ENCODE measurements at regions not wholly inside any gene's neighbourhood (a gene's known extent, or its start where the extent isn't known, plus 50 kb on each side); places are given as distances from the start of the nearest gene placed in this dataset.

DNA sequence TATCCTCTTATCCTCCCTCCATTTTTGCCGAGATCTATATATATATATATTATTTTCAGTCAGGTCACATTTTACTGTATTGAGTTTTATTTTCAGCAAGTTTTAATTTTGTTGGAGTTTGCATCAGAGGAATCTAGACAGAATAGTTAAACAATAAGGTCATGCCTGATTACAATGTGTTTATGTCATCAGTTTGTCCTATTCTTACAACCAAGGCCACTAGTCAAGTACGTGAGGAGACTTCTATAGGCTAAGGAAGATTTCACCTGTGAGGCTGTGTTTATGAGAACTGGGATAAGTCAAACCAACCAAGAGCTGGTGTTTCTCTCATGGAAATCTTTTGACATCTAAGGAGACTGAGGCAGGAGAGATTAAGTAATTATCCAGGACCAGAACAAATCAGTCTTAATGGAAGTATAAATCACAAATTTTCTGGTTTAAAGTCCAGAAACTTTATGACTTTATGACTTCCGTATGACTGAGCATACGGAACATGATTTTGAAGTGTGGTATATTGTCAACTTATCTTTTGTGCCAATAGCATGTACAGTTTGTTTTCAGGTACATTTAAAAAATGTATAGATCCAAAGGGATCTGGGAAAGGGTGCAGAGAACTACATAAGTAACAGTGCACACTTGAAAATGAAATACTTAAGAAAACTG is 100.0 kb upstream of the DTNA start:
- DNase-seq, result no peak
- Histone ChIP-seq H3K27me3 (no peaks in the 10 kb centered on the region), H3K27ac (no peak overlapping the region), H3K4me3 (no peak overlapping the region), H3K36me3 (no peaks in the 10 kb centered on the region), H3K9me3 (no peaks in the 10 kb centered on the region), H3K4me1 (ENCODE audit: insufficient read depth) (no peaks in the 10 kb centered on the region)
- TF ChIP-seq EP300 (IDR thresholded peaks at IDR 0.05) (no peak), POLR2A (IDR thresholded peaks at IDR 0.05) (no peak)
- TF ChIP-seq, protein P1, sequence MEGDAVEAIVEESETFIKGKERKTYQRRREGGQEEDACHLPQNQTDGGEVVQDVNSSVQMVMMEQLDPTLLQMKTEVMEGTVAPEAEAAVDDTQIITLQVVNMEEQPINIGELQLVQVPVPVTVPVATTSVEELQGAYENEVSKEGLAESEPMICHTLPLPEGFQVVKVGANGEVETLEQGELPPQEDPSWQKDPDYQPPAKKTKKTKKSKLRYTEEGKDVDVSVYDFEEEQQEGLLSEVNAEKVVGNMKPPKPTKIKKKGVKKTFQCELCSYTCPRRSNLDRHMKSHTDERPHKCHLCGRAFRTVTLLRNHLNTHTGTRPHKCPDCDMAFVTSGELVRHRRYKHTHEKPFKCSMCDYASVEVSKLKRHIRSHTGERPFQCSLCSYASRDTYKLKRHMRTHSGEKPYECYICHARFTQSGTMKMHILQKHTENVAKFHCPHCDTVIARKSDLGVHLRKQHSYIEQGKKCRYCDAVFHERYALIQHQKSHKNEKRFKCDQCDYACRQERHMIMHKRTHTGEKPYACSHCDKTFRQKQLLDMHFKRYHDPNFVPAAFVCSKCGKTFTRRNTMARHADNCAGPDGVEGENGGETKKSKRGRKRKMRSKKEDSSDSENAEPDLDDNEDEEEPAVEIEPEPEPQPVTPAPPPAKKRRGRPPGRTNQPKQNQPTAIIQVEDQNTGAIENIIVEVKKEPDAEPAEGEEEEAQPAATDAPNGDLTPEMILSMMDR (IDR thresholded peaks at IDR 0.05), result no peak
- 88 to 90% (median 89%) methylated on average over 4 of the region's 4 CpGs for WGBS, 3 donors
- intact Hi-C loops (cut with DNase I), result no loop called here

DNA sequence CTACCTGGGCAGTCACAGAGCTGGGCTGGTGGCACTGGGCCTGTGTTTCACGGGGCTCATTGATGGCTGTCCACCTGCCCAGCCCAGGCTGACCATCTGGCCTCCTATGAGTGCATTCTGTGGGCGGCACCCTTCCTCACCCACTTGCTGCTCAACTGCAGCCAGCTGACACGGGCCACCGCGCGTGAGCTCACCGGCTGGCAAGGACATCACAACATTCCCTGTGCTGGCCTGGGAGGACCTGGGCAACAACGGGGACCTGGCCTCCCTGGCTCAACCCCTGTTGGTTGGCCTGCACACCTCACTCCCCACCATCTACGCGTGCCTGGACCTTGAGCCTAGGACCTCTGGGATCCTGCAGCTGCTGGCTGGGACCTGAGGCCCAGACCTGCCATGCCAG is 98.2 kb upstream of the DTNA start:
- no peaks in the 10 kb centered on the region for H3K9me3 ChIP-seq
- H3K4me1 ChIP-seq (ENCODE audit: insufficient read depth), result no peaks in the 10 kb centered on the region
- no peak for DNase-seq
- no peak overlapping the region for H3K4me3 ChIP-seq
- H3K36me3 ChIP-seq, result no peaks in the 10 kb centered on the region
- 94 to 96% (median 95%) methylated on average over 10 of the region's 10 CpGs for WGBS, 3 donors
- H3K27ac ChIP-seq, result no peak overlapping the region
- no peak for TF ChIP-seq POLR2A (IDR thresholded peaks at IDR 0.05)
- intact Hi-C loops (cut with DNase I), result no loop called here
- no peaks in the 10 kb centered on the region for H3K27me3 ChIP-seq

GRCh38 chr18:34620258-34620861 is 89.7 kb upstream of the DTNA start:
- H3K4me1 ChIP-seq (ENCODE audit: insufficient read depth), result no peaks in the 10 kb centered on the region
- TF ChIP-seq, protein P1 (IDR thresholded peaks at IDR 0.05), result no peak
- TF ChIP-seq EP300 (IDR thresholded peaks at IDR 0.05) (no peak), POLR2A (IDR thresholded peaks at IDR 0.05) (no peak)
- no peak overlapping the region for H3K4me3 ChIP-seq
- H3K27ac ChIP-seq, result no peak overlapping the region
- DNase-seq, result no peak
- no peaks in the 10 kb centered on the region for H3K9me3 ChIP-seq
- no peaks in the 10 kb centered on the region for H3K27me3 ChIP-seq
- intact Hi-C loops (cut with DNase I), result no loop called here
- H3K36me3 ChIP-seq, result no peaks in the 10 kb centered on the region
- WGBS, 3 donors, result 85 to 92% (median 89%) methylated on average over 5 of the region's 5 CpGs

GRCh38 chr18:34623557-34623956 is 86.5 kb upstream of the DTNA start:
- no peak overlapping the region for H3K4me3 ChIP-seq
- WGBS, 3 donors, result 96 to 98% (median 97%) methylated on average over 2 of the region's 2 CpGs
- intact Hi-C loops (cut with DNase I), result no loop called here
- H3K36me3 ChIP-seq, result no peaks in the 10 kb centered on the region
- H3K27me3 ChIP-seq, result no peaks in the 10 kb centered on the region
- no peak overlapping the region for H3K27ac ChIP-seq
- no peak for DNase-seq
- H3K9me3 ChIP-seq, result no peaks in the 10 kb centered on the region
- no peaks in the 10 kb centered on the region for H3K4me1 ChIP-seq (ENCODE audit: insufficient read depth)
- TF ChIP-seq, protein P1 (IDR thresholded peaks at IDR 0.05), result no peak
- TF ChIP-seq EP300 (IDR thresholded peaks at IDR 0.05), result no peak
- TF ChIP-seq POLR2A (IDR thresholded peaks at IDR 0.05), result no peak

DNA sequence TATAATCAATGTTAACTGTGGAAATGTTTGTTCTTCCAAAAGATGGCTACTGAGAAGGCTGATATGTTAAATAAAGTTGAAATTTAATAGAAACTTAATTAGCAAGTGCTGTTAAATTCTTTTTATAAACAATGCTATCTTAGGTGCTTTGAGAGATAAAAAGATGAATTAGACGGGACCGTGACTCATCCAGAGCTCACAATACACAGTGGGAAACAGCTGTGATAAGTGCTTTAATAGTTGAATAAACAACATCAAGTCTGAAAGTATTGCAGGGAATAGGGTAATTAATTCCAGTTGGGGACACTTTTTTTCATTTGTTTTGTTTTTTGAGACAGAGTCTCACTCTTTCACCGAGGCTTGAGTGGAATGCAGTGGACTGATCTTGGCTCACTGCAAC is 85.5 kb upstream of the DTNA start:
- Histone ChIP-seq H3K36me3 (no peaks in the 10 kb centered on the region), H3K4me3 (no peak overlapping the region), H3K27me3 (no peaks in the 10 kb centered on the region), H3K4me1 (ENCODE audit: insufficient read depth) (no peaks in the 10 kb centered on the region), H3K27ac (no peak overlapping the region), H3K9me3 (no peaks in the 10 kb centered on the region)
- DNase-seq, result no peak
- no peak for TF ChIP-seq EP300 (IDR thresholded peaks at IDR 0.05)
- TF ChIP-seq POLR2A (IDR thresholded peaks at IDR 0.05), result no peak
- TF ChIP-seq, protein P1 (IDR thresholded peaks at IDR 0.05), result no peak
- intact Hi-C loops (cut with DNase I), result no loop called here
- 38 to 57% (median 40%) methylated on average over 3 of the region's 3 CpGs for WGBS, 3 donors
